Cerebellar cortex (tissue), 1 donor: ENCODE measurements at regions not wholly inside any gene's neighbourhood (a gene's known extent, or its start where the extent isn't known, plus 50 kb on each side); places are given as distances from the start of the nearest gene placed in this dataset.

Experiments
- DNase-seq: peaks from one replicate; pipeline ENCODE4 v3.0.0-alpha.2; 2015; ENCODE audit warnings: low spot score

DNA sequence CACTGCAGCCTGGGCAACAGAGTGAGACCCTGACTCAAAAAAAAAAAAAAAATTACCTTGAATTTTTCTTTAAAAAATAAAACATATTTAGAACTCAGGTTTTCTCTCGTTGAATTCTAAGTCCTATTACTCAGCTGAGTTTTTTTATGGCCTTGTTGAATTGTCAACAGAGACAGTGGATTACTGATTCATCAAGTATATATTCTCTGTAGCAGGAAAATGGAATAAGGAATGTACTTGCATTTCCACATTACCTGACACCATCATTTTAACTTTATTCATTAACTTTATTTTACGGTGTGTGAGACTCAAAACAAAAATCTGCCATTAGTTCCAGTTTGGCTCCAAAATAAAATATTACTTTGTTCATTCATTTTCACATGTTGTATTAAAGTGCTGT is 53.8 kb upstream of the APP start:
- no peak for DNase-seq
